HCT116 (cell line): ENCODE measurements at regions not wholly inside any gene's neighbourhood (a gene's known extent, or its start where the extent isn't known, plus 50 kb on each side); places are given as distances from the start of the nearest gene placed in this dataset.

Experiments
- ATAC-seq: fragments of 200-7000 bp; cut with Tn5 transposase; 2 replicates; pipeline ENCODE4 v1.9.1; 2020; ENCODE audit warnings: mild to moderate bottlenecking, moderate library complexity
- BruUV-seq: library from RNA; stranded (reverse); fragments of 400-500 nt; replicated peaks from 2 replicates; lab custom pipeline; 2021; lab: Mats Ljungman, UMichigan
- CTCF ChIA-PET: fragments of 300-600 bp; sonication (Branson Sonifier 250); formaldehyde crosslinking; loops from one replicate; lab custom pipeline; 2021; ENCODE audit warnings: antibody characterized with exemption; lab: Charles Lee
- POLR2A ChIA-PET: fragments of 300-600, 350-600 bp; sonication (Branson Sonifier 250); formaldehyde crosslinking; loops from one replicate; lab custom pipeline; 2021; ENCODE audit warnings: antibody characterized with exemption; lab: Charles Lee
- RAD21 ChIA-PET, 2 experiments: fragments of 300-600 bp; sonication (Branson Sonifier 250); formaldehyde crosslinking; loops; one replicate each; lab custom pipeline; 2023; ENCODE audit warnings: low total read pairs in 2 of 2; ENCODE audit not compliant: uncharacterized antibody in 2 of 2, unreplicated experiment in 2 of 2, low non-redundant PET in 1 of 2; lab: Charles Lee
- DNase-seq: peaks from one replicate; pipeline ENCODE4 v3.0.0-alpha.2; 2010; ENCODE audit warnings: low read depth, low spot score
- H2AFZ ChIP-seq: fragments of 200-600 bp; shearing (Covaris generic), sonication (generic); 2 replicates; pipeline ENCODE4 v1.6.1; 2017; ENCODE audit warnings: low read depth, mixed run types, mixed read lengths, antibody characterized with exemption, low read length; ENCODE audit not compliant: poor library complexity, severe bottlenecking
- H3K27ac ChIP-seq: 2 replicates; pipeline ENCODE4 v1.5.1; 2012; ENCODE audit warnings: low read depth, low read length
- H3K27me3 ChIP-seq: fragments of 200-600 bp; sonication (generic); 2 replicates; pipeline ENCODE4 v1.6.1; 2016; ENCODE audit warnings: mixed run types, low read length, mixed read lengths; ENCODE audit not compliant: insufficient read depth
- H3K36me3 ChIP-seq, 2 experiments: fragments of 200-500 bp in 1 of 2; fragments of 200-600 bp in 1 of 2; sonication (Bioruptor generic) in 1 of 2; sonication (generic) in 1 of 2; 2 replicates each; pipeline versions ENCODE4 v1.5.1 to v1.6.1; 2014 to 2016; ENCODE audit warnings: low read length in 2 of 2, inconsistent platforms in 1 of 2, mixed read lengths in 1 of 2, mixed run types in 1 of 2; ENCODE audit not compliant: insufficient read depth in 2 of 2, control insufficient read depth in 1 of 2
- H3K4me1 ChIP-seq, 2 experiments: fragments of 200-600 bp in 1 of 2; sonication (generic) in 1 of 2; 2 replicates each; pipeline versions ENCODE4 v1.5.1 to v1.6.1; 2012 to 2017; ENCODE audit warnings: low read length in 2 of 2, inconsistent platforms in 1 of 2, mild to moderate bottlenecking in 1 of 2, mixed read lengths in 1 of 2, mixed run types in 1 of 2, moderate library complexity in 1 of 2; ENCODE audit not compliant: insufficient read depth in 2 of 2, control insufficient read depth in 1 of 2
- H3K4me2 ChIP-seq: fragments of 200-600 bp; sonication (generic); 2 replicates; pipeline ENCODE4 v1.6.1; 2017; ENCODE audit warnings: mixed run types, low read length, mixed read lengths
- H3K4me3 ChIP-seq, 2 experiments: fragments of 200-600 bp in 1 of 2; sonication (generic) in 1 of 2; replicated peaks in 1 of 2; 2 replicates each; pipeline ENCODE4 v1.5.1; 2011 to 2016; ENCODE audit warnings: low read length in 2 of 2, control low read depth in 1 of 2, low read depth in 1 of 2, mild to moderate bottlenecking in 1 of 2, mixed read lengths in 1 of 2, mixed run types in 1 of 2
- H3K79me2 ChIP-seq: fragments of 200-600 bp; sonication (generic); 2 replicates; pipeline ENCODE4 v1.6.1; 2017; ENCODE audit warnings: mild to moderate bottlenecking, mixed run types, low read length, moderate library complexity, mixed read lengths; ENCODE audit not compliant: insufficient read depth
- H3K9ac ChIP-seq: fragments of 200-600 bp; sonication (generic); 2 replicates; pipeline ENCODE4 v1.6.1; 2016; ENCODE audit warnings: low read length, mixed read lengths
- H3K9me2 ChIP-seq: fragments of 200-600 bp; sonication (generic), shearing (Covaris generic); 2 replicates; pipeline ENCODE4 v1.6.1; 2017; ENCODE audit warnings: mixed run types, mild to moderate bottlenecking, moderate library complexity; ENCODE audit not compliant: insufficient read depth
- H3K9me3 ChIP-seq, 2 experiments: fragments of 200-500 bp in 1 of 2; fragments of 200-600 bp in 1 of 2; sonication (Bioruptor generic) in 1 of 2; sonication (generic) in 1 of 2; 2 replicates each; pipeline ENCODE4 v1.6.1; 2014 to 2017; ENCODE audit warnings: low read length in 2 of 2, mixed read lengths in 2 of 2, inconsistent platforms in 1 of 2, low read depth in 1 of 2, mild to moderate bottlenecking in 1 of 2, mixed run types in 1 of 2, moderate library complexity in 1 of 2; ENCODE audit not compliant: control insufficient read depth in 1 of 2, insufficient read depth in 1 of 2
- H4K20me1 ChIP-seq: fragments of 200-600 bp; sonication (generic), shearing (Covaris generic); 2 replicates; pipeline ENCODE4 v1.6.1; 2017; ENCODE audit warnings: mixed run types, mild to moderate bottlenecking, moderate library complexity; ENCODE audit not compliant: insufficient read depth
- ATF3 ChIP-seq: IDR thresholded peaks from 2 replicates; pipeline ENCODE4 v1.6.1; 2012
- CBX3 ChIP-seq: IDR thresholded peaks from 2 replicates; pipeline ENCODE4 v1.6.1; 2012; ENCODE audit warnings: low read depth
- EGR1 ChIP-seq: IDR thresholded peaks from 2 replicates; pipeline ENCODE4 v1.6.1; 2012; ENCODE audit warnings: low read depth
- ELF1 ChIP-seq: IDR thresholded peaks from 2 replicates; pipeline ENCODE4 v1.6.1; 2012; ENCODE audit warnings: low read depth, borderline replicate concordance
- EZH2 ChIP-seq: fragments of 200-600 bp; sonication (generic); IDR thresholded peaks from 2 replicates; pipeline ENCODE4 v1.6.1; 2017; ENCODE audit warnings: antibody characterized with exemption, mixed run types
- FOSL1 ChIP-seq: IDR thresholded peaks from 2 replicates; pipeline ENCODE4 v1.6.1; 2012; ENCODE audit warnings: low read depth
- JUND ChIP-seq: IDR thresholded peaks from 2 replicates; pipeline ENCODE4 v1.6.1; 2012
- MAX ChIP-seq: IDR thresholded peaks from 2 replicates; pipeline ENCODE4 v1.6.1; 2012
- POLR2A ChIP-seq: IDR thresholded peaks from 2 replicates; pipeline ENCODE4 v1.7.0; 2011; ENCODE audit warnings: borderline replicate concordance; ENCODE audit not compliant: insufficient read depth, insufficient read length; ENCODE audit errors: extremely low read depth
- POLR2AphosphoS5 ChIP-seq: IDR thresholded peaks from 2 replicates; pipeline ENCODE4 v1.6.1; 2011; ENCODE audit warnings: mild to moderate bottlenecking, low read depth, low read length, moderate library complexity
- RAD21 ChIP-seq: IDR thresholded peaks from 2 replicates; pipeline ENCODE4 v1.6.1; 2012; ENCODE audit warnings: low read depth, mild to moderate bottlenecking
- REST ChIP-seq: IDR thresholded peaks from 2 replicates; pipeline ENCODE4 v1.6.1; 2012; ENCODE audit warnings: low read depth
- SIN3A ChIP-seq: IDR thresholded peaks from 2 replicates; pipeline ENCODE4 v1.6.1; 2012; ENCODE audit warnings: low read depth
- SP1 ChIP-seq: IDR thresholded peaks from 2 replicates; pipeline ENCODE4 v1.6.1; 2012; ENCODE audit warnings: low read depth
- SRF ChIP-seq: IDR thresholded peaks from 2 replicates; pipeline ENCODE4 v1.6.1; 2012; ENCODE audit warnings: low read depth
- TCF7L2 ChIP-seq: IDR thresholded peaks from 2 replicates; pipeline ENCODE4 v1.7.0; 2011; ENCODE audit warnings: borderline replicate concordance, inconsistent platforms; ENCODE audit not compliant: insufficient read depth, insufficient read length; ENCODE audit errors: extremely low read depth
- YY1 ChIP-seq: IDR thresholded peaks from 2 replicates; pipeline ENCODE4 v1.6.1; 2011; ENCODE audit warnings: low read length, low read depth, moderate library complexity, mild to moderate bottlenecking; ENCODE audit not compliant: insufficient replicate concordance; ENCODE audit errors: extremely low read depth
- ZBTB33 ChIP-seq: IDR thresholded peaks from 2 replicates; pipeline ENCODE4 v1.6.1; 2011; ENCODE audit warnings: mild to moderate bottlenecking, low read length, moderate library complexity; ENCODE audit not compliant: insufficient replicate concordance; ENCODE audit errors: extremely low read depth
- ZFX ChIP-seq: fragments of 450-650 bp; IDR thresholded peaks from 2 replicates; pipeline ENCODE4 v1.6.1; 2017
- ZNF274 ChIP-seq: fragments of 200-500 bp; sonication (Bioruptor generic); IDR thresholded peaks from 2 replicates; pipeline ENCODE4 v1.6.1; 2014; ENCODE audit warnings: mild to moderate bottlenecking, low read depth, low read length, inconsistent platforms
- intact Hi-C: fragments of 100-400 bp; cut with micrococcal nuclease; formaldehyde crosslinking; loops from 2 replicates; pipeline ENCODE4 v1.10.0; 2022

- no TSS peak for BruUV-seq
- POLR2A ChIA-PET: no interaction called here
Measured at GRCh38 chr22:22705328-22706100, 61.1 kb downstream of the GGTLC2 start.

More at GRCh38 chr22:22705328-22706100, 61.1 kb downstream of the GGTLC2 start:
- no peaks in the 10 kb centered on the region for H3K4me1 ChIP-seq
- intact Hi-C loops: no loop called here
- H3K9me2 ChIP-seq: no peaks in the 10 kb centered on the region
- H3K9me3 ChIP-seq: no peaks in the 10 kb centered on the region
- no peak overlapping the region for H3K4me3 ChIP-seq
- no peak for ATAC-seq
- H3K36me3 ChIP-seq: no peaks in the 10 kb centered on the region
- H3K79me2 ChIP-seq: no peaks in the 10 kb centered on the region
- TF ChIP-seq SRF (no peak), JUND (no peak), ELF1 (no peak), FOSL1 (no peak), SIN3A (no peak), TCF7L2 (no peak), ATF3 (no peak), CBX3 (no peak), ZBTB33 (no peak), YY1 (no peak), POLR2AphosphoS5 (no peak), ZFX (no peak), REST (no peak), SP1 (no peak), EGR1 (no peak), ZNF274 (no peak), POLR2A (no peak), RAD21 (no peak), EZH2 (no peak), MAX (no peak)
- H4K20me1 ChIP-seq: no peaks in the 10 kb centered on the region
- H3K27me3 ChIP-seq: no peaks in the 10 kb centered on the region
- ChIA-PET RAD21 (no interaction called here), CTCF (interaction anchor here (1.0 to 1.5 kb wide), 3 partner anchors 12 to 241 kb away, joined by 3 to 4 read pairs (median 4); no protein-coding TSS in a partner anchor)
- no peak for DNase-seq
- no peak overlapping the region for H3K4me2 ChIP-seq
- no peak overlapping the region for H2AFZ ChIP-seq
- no peak overlapping the region for H3K27ac ChIP-seq
- no peak overlapping the region for H3K9ac ChIP-seq
